K562 (cell line): ENCODE measurements at regions not wholly inside any gene's neighbourhood (a gene's known extent, or its start where the extent isn't known, plus 50 kb on each side); places are given as distances from the start of the nearest gene placed in this dataset.
"Not testable (repeated sequence)": the region's sequence is repeated elsewhere in the genome, so short reads cannot be mapped to it uniquely, and the experiment has no call there.

ENCODE experiments used
- CTCF ChIP-seq, 3 experiments: IDR thresholded peaks in 2 of 3; conservative IDR thresholded peaks in 1 of 3; 2 replicates each; pipeline ENCODE4 v1.5.1; 2011 to 2012; ENCODE audit warnings: low read length in 3 of 3, mild to moderate bottlenecking in 3 of 3, control low read depth in 2 of 3, improper control_type of control experiment in 1 of 3, inconsistent platforms in 1 of 3, low read depth in 1 of 3, mixed read lengths in 1 of 3, moderate library complexity in 1 of 3; ENCODE audit not compliant: insufficient read depth in 2 of 3
- IFI16 ChIP-seq: fragments of 250-450 bp; sonication (Bioruptor Pico); IDR thresholded peaks from 2 replicates; pipeline ENCODE4 v2.1.2; 2022; ENCODE audit warnings: mild to moderate bottlenecking, inconsistent platforms
- JUND ChIP-seq, 2 experiments: IDR thresholded peaks; 2 replicates in 1 of 2; 3 replicates in 1 of 2; pipeline ENCODE4 v1.6.1; 2011; ENCODE audit warnings: borderline replicate concordance in 2 of 2, low read depth in 2 of 2, low read length in 2 of 2, improper control_type of control experiment in 1 of 2, missing biosample characterization in 1 of 2, missing genetic modification characterization in 1 of 2, missing genetic modification reagents in 1 of 2
- MCM2 ChIP-seq: fragments of 450-650 bp; IDR thresholded peaks from 2 replicates; pipeline ENCODE4 v1.6.1; 2017; ENCODE audit warnings: low read depth, mild to moderate bottlenecking
- POLR2A ChIP-seq: fragments of 450-650 bp; conservative IDR thresholded peaks from 2 replicates; pipeline ENCODE4 v1.6.1; 2016
- PTBP1 ChIP-seq: fragments of 200-400 bp; formaldehyde crosslinking; IDR thresholded peaks from 2 replicates; pipeline ENCODE4 v1.6.1; 2017; ENCODE audit warnings: low read depth, low read length
- RFX5 ChIP-seq: IDR thresholded peaks from 2 replicates; pipeline ENCODE4 v1.6.1; 2011; ENCODE audit warnings: low read depth, mild to moderate bottlenecking, improper control_type of control experiment, low read length
- TAF1 ChIP-seq: IDR thresholded peaks from 2 replicates; pipeline ENCODE4 v1.6.1; 2011; ENCODE audit warnings: mild to moderate bottlenecking, low read length, moderate library complexity; ENCODE audit not compliant: insufficient read depth, control insufficient read depth, severe bottlenecking; ENCODE audit errors: extremely low read depth
- TCF15 ChIP-seq: fragments of 250-450 bp; sonication (Bioruptor Pico); IDR thresholded peaks from 2 replicates; pipeline ENCODE4 v1.8.0; 2022; ENCODE audit warnings: moderate library complexity, mild to moderate bottlenecking, inconsistent platforms
- TF ChIP-seq, protein P1 (sequence below): sonication (generic); formaldehyde crosslinking; IDR thresholded peaks from 2 replicates; pipeline ENCODE4 v1.8.1; 2022; ENCODE audit warnings: missing genetic modification reagents
- TF ChIP-seq, protein P2 (sequence below), 2 experiments: fragments of 450-650 bp in 1 of 2; sonication (generic) in 1 of 2; formaldehyde crosslinking in 1 of 2; IDR thresholded peaks; 2 replicates each; pipeline versions ENCODE4 v1.7.1 to v1.9.0; 2016 to 2022; ENCODE audit warnings: inconsistent platforms in 1 of 2, mild to moderate bottlenecking in 1 of 2, missing genetic modification reagents in 1 of 2

DNA sequence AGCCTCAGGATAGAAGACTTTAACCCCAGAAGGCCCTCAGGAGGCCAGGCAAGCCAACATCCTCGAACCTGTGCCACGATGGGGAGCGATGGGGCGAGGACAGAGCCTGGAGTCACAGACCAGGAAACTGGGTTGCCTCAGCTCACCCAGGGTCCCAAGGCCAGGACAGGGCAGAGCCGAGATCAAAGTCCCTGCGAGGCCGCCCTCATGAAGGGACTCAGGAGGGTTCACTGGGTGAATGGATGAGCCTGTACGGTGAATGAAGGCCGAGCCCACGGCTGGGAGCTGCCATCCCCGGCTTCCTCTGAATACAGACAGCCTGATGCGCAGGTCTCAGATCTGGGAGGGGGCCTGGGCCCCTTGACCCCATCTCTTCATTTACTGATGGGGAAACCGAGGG, 170.1 kb upstream of the FOXD4L5 start:
- TF ChIP-seq, protein P1, sequence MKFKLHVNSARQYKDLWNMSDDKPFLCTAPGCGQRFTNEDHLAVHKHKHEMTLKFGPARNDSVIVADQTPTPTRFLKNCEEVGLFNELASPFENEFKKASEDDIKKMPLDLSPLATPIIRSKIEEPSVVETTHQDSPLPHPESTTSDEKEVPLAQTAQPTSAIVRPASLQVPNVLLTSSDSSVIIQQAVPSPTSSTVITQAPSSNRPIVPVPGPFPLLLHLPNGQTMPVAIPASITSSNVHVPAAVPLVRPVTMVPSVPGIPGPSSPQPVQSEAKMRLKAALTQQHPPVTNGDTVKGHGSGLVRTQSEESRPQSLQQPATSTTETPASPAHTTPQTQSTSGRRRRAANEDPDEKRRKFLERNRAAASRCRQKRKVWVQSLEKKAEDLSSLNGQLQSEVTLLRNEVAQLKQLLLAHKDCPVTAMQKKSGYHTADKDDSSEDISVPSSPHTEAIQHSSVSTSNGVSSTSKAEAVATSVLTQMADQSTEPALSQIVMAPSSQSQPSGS, result not testable (repeated sequence)
- not testable (repeated sequence) for TF ChIP-seq POLR2A; MCM2; CTCF (IDR thresholded peaks at IDR 0.05 in 2 of 3, conservative IDR thresholded peaks at IDR 0.05 in 1 of 3; ENCODE audit: insufficient read depth in 2 of 3, low read depth in 1 of 3, low read length in 3 of 3); JUND (IDR thresholded peaks at IDR 0.05; ENCODE audit: borderline replicate concordance, low read depth, low read length); JUND (tag; IDR thresholded peaks at IDR 0.05; ENCODE audit: borderline replicate concordance, low read depth, low read length); RFX5; TCF15 (CRISPR knock-in tag); TAF1; IFI16 (CRISPR knock-in tag); PTBP1
- TF ChIP-seq, protein P2, sequence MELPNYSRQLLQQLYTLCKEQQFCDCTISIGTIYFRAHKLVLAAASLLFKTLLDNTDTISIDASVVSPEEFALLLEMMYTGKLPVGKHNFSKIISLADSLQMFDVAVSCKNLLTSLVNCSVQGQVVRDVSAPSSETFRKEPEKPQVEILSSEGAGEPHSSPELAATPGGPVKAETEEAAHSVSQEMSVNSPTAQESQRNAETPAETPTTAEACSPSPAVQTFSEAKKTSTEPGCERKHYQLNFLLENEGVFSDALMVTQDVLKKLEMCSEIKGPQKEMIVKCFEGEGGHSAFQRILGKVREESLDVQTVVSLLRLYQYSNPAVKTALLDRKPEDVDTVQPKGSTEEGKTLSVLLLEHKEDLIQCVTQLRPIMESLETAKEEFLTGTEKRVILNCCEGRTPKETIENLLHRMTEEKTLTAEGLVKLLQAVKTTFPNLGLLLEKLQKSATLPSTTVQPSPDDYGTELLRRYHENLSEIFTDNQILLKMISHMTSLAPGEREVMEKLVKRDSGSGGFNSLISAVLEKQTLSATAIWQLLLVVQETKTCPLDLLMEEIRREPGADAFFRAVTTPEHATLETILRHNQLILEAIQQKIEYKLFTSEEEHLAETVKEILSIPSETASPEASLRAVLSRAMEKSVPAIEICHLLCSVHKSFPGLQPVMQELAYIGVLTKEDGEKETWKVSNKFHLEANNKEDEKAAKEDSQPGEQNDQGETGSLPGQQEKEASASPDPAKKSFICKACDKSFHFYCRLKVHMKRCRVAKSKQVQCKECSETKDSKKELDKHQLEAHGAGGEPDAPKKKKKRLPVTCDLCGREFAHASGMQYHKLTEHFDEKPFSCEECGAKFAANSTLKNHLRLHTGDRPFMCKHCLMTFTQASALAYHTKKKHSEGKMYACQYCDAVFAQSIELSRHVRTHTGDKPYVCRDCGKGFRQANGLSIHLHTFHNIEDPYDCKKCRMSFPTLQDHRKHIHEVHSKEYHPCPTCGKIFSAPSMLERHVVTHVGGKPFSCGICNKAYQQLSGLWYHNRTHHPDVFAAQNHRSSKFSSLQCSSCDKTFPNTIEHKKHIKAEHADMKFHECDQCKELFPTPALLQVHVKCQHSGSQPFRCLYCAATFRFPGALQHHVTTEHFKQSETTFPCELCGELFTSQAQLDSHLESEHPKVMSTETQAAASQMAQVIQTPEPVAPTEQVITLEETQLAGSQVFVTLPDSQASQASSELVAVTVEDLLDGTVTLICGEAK (IDR thresholded peaks at IDR 0.05), result not testable (repeated sequence)
- TF ChIP-seq, protein P2 (CRISPR knock-in tag; IDR thresholded peaks at IDR 0.05), result not testable (repeated sequence)
